NCI-H526 treated with DMSO at 0.1 percent for 48 hours (cell line): ENCODE measurements at regions not wholly inside any gene's neighbourhood (a gene's known extent, or its start where the extent isn't known, plus 50 kb on each side); places are given as distances from the start of the nearest gene placed in this dataset.

Experiments used
- DNase-seq: peaks from one replicate; lab custom pipeline; 2025; lab: John Stamatoyannopoulos, UW

DNA sequence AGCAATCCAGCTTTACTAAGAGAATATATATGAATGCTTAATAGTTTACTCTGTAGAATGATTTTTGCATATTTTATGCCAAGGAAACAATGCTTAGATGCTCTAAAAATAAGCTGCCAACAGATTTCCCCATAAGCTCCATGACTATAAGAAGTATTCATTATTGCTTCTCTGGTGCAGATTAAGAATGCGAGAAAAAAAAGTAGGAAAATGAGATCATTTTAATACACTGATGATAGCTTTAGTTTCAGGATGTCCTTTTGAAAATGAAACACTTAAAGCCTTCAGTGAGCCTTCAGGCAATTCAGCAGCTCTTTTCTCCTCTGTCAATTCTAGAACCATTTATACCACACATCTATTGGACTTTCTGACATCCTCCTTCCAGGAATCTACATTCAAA is 735.0 kb upstream of the POT1 start:
- peak; percentile 77 for DNase-seq

DNA sequence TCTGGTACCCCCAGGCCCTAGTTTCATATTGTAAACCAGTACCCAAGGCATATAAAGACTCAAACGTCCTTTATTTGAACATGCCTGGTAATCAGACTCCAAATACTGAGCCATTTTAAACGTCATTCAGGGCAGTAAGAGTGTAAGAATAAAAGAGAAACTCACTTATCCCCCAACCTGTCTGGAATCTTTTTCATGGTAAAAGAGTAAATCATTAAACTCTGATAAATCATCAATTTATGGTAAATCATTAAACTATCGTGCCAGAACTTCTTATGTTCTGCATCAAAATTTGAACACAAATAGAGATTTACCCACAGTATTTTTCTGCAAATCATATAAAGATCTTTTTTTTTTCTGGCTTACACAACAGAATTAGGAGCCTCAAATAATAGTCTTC is 734.3 kb upstream of the POT1 start:
- DNase-seq: no peak

DNA sequence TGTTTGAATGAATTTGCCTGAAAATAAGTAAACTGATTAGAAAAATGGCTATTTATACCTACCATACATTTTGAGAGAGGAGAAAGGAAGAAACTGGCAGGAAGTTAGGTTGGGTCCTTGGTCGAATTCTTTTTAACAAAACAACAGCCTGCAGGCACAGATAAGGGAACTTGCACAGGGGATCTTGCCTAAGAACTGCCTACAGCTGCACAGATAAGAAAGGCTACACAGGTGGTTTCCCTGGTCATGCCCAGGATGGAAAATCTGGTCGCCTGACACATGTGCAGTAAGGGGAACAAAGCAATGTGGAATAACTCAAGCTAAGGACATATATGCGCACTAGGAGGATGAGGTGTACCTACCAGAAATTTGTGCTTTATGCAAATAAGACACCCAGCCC is 732.1 kb upstream of the POT1 start:
- DNase-seq: no peak

- no peak for DNase-seq
Measured at GRCh38 chr7:125661006-125661405, 731.4 kb upstream of the POT1 start.

GRCh38 chr7:125654076-125654475 is 724.5 kb upstream of the POT1 start:
- no peak for DNase-seq

- no peak for DNase-seq
Measured at GRCh38 chr7:125651823-125652528, 722.4 kb upstream of the POT1 start.

DNA sequence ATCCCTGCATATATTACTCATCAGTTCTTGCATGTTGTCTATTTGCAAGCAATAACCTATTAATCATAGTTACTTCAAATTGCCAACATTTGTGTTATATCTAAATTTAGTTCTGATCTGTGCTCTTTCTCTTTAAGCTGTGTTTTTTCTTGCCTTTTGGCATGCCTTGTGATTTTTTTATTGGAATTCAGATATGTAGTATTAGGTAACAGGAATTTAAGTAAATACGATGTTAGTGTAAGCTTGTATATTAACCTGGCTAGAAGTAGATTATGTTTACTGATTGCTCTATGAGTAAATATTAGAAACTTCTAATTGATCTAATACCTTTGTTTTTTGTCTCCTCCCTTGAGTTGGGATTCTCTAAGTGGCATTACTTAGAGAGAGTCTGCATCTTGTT is 718.9 kb upstream of the POT1 start:
- no peak for DNase-seq

DNA sequence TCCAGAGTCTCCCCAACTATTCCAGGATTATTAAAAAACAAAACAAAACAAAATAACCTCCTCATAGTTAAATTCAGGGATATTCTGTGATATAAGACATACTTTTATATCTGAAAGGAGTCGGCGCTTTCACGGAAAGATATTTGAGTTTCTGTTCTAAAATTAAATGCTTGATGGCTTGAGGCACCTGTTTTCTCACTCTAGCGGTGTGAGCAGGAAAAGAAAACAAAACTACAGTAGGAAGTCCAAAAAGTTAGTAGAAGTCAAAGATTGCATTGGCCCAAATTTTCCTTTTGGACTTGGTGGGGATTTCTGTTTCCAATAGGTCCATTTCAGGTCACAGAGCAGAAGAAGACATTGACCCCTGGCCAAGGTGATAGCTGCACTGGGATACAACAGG is 716.1 kb upstream of the POT1 start:
- DNase-seq: no peak

DNA sequence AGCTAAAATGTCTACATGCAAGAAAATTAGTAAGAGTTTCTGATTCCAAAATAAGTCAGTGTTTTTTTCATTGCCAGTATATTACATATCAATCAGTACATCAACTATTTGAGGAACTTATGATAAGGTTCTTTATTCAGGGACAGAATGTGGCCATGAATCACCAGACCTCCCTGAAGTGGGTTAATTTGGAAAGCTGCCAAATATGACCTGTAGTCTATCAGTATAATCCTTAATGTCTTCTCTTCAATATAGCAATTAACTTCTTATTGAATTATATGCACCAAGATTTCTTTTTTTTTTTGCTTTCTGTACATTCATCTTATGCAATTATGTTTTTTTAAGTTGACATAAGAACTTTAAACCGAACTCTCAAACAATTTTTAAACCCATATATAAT is 714.5 kb upstream of the POT1 start:
- no peak for DNase-seq

- DNase-seq: no peak
Measured at GRCh38 chr7:125643302-125643701, 713.7 kb upstream of the POT1 start.

DNA sequence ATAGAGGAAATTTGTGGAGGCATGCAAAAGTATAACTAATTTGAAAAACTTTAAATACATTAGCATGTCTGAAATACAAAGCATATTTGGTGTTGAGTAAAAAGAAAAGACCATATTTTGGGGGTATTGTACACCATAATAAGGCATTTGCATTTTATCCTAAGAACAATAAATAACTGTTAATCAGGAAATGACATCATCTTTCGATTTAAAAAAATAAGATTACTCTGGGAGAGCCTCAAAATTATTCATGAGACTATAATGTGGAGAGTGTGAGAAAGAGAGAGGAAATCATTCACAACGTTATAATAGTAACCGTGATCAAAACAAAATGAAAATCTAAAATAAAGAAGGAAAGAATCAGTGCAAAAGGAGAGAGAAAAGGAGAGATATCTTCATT is 712.3 kb upstream of the POT1 start:
- DNase-seq: no peak

- DNase-seq: no peak
Measured at GRCh38 chr7:125636320-125636962, 706.8 kb upstream of the POT1 start.

DNA sequence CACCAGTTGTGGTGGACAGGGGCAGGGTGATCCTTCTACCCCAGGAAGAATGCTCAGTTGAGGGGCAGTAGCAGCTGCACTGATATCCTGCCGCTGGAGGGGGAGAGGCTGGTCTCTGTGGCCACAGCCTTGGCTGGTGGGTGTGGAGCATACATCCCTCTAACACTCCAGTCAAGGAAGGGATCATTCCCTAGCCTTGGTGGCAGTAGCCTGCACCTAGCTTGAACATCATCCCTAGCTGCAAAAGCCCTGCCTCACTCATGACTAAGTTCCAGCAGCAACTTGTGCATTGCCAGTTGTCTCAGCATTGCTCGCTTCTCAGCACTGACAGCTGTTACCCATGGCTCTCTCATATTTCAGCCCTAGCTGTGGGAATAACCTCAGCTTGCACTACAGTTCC is 688.9 kb upstream of the POT1 start:
- no peak for DNase-seq

GRCh38 chr7:125611582-125611981 is 682.0 kb upstream of the POT1 start:
- no peak for DNase-seq

DNA sequence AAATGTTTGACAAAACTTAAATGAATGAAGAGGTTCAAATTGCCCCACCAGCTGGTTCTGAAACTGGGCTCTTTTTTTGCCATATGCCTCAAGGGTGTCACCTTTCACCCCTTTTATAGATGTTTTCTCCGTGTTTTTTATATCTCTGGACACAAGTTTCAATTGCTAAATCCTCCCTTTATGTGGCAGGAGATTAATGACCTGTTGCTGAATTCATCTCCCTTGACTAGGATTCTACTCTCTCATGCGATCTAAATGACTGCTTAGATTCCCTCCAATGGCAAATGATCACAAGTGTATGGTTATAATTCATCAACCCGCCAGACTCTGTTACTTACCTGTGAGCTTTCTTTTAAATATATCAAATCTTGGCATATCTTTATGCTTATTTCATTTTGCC is 677.0 kb upstream of the POT1 start:
- no peak for DNase-seq

DNA sequence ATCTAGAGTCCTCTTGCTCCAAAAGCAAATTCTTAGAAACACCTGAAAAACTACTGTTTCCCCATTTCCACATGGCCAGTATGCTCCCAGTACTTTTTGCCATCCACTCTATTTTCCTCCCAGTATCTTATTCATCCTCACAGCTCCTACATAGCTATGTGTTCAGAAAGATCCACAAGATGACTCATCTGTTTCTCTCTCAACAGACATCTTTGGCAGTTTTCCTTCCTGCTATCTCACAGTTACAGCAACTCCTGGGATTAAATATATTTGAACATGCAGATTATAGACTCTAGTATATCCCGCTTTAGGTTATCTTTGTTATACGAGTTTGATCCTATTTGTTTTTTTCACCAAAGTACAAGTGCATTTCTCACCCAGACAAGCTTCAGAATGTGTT is 675.6 kb upstream of the POT1 start:
- no peak for DNase-seq

DNA sequence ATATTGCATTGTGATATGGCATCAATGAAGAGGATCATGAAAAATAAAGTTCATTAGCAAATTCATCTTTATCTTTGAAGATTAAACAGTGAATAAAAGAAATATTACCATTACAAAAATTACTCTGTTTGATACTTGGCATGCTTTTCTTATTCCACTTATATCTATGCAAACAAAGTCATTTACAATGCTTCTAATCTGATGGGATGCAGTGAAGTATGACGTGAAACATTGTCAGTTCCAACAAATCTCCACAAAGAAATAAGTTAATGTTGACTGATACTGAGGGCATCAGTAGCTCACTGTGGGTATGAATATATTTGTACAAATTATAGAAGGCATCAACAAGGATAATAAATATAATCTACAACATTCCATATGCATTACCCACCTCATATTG is 672.8 kb upstream of the POT1 start:
- peak; percentile 21 for DNase-seq

DNA sequence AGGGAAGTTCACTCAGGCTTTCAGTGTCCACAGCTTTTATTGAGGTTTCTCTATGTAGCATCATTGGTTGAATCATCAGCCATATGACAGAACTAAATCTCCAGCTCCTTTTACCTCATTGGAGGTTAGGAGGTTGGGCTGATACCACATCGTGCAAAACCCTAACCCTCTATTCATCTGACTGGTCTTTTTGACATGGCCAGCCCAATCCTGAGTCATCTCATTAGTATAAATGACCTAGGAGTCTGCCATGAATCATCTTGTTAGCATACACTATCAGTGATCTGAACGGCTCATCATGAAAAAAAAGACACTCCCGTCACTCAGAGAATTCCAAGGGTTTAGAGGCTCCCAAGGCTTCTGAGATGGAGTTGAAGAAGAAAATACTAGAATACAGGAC is 669.8 kb upstream of the POT1 start:
- no peak for DNase-seq

- no peak for DNase-seq
Measured at GRCh38 chr7:125592331-125592730, 662.7 kb upstream of the POT1 start.

- no peak for DNase-seq
Measured at GRCh38 chr7:125573126-125573525, 643.5 kb upstream of the POT1 start.

- DNase-seq: no peak
Measured at GRCh38 chr7:125572414-125572813, 642.8 kb upstream of the POT1 start.

- no peak for DNase-seq
Measured at GRCh38 chr7:125568799-125569198, 639.2 kb upstream of the POT1 start.

GRCh38 chr7:125567686-125568085 is 638.1 kb upstream of the POT1 start:
- DNase-seq: no peak

DNA sequence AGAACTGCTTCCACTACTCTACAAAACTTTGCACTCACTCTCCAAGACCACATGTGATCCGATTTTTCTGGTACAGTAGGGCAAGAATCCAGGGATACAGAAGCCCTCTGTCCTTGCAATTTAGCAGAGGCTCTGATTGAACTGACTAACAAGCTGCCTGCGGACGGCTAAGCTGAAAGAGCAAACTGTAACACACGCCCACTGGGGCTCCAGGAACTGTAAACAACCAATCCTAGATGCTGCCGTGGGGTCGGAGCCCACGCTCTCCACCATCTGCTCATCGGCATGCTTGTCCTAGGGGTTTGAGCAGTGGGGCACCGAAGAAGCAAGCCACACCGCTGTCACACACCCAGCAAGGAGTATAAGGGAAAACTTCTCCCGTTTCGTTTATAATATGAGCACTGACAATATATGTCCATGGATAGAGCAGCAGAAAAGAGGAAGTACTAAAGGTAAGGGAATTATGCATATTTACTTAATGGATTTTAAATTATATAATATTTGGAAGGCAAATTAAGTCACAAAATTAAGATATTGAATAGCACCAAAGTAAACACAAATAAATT is 634.4 kb upstream of the POT1 start:
- DNase-seq: peak; percentile 53
